ENCODE measurements at regions not wholly inside any gene's neighbourhood (a gene's known extent, or its start where the extent isn't known, plus 50 kb on each side); places are given as distances from the start of the nearest gene placed in this dataset.
"Not testable (repeated sequence)": the region's sequence is repeated elsewhere in the genome, so short reads cannot be mapped to it uniquely, and the experiment has no call there.

- no peak for DNase-seq
These were observed 71.0 kb downstream of the COQ2 start for GRCh38 chr4:83213640-83214039.

- DNase-seq, result no peak
These were observed 72.4 kb downstream of the COQ2 start for GRCh38 chr4:83212041-83212851.

GRCh38 chr4:83209419-83209818, 75.2 kb downstream of the COQ2 start:
- DNase-seq, result no peak

- no peak for DNase-seq
These were observed 75.9 kb downstream of the COQ2 start for GRCh38 chr4:83208371-83209365.

GRCh38 chr4:83207497-83208101, 77.0 kb downstream of the COQ2 start:
- peak; percentile 19 for DNase-seq

- DNase-seq, result no peak
These were observed 78.8 kb downstream of the COQ2 start for GRCh38 chr4:83205760-83206159.

- no peak for DNase-seq
These were observed 79.9 kb downstream of the COQ2 start for GRCh38 chr4:83204731-83205130.

GRCh38 chr4:83201761-83202160, 82.8 kb downstream of the COQ2 start:
- no peak for DNase-seq

GRCh38 chr4:83197555-83198235, 83.2 kb upstream of the PLAC8 start:
- no peak for DNase-seq

GRCh38 chr4:83196921-83197320, 82.4 kb upstream of the PLAC8 start:
- no peak for DNase-seq

GRCh38 chr4:83195269-83195668, 80.7 kb upstream of the PLAC8 start:
- no peak for DNase-seq

- not testable (repeated sequence) for DNase-seq
These were observed 80.1 kb upstream of the PLAC8 start for GRCh38 chr4:83194588-83194987.

GRCh38 chr4:83192634-83193033, 78.1 kb upstream of the PLAC8 start:
- DNase-seq, result no peak

- no peak for DNase-seq
These were observed 76.5 kb upstream of the PLAC8 start for GRCh38 chr4:83191026-83191425.

GRCh38 chr4:83189631-83190136, 75.2 kb upstream of the PLAC8 start:
- no peak for DNase-seq

- no peak for DNase-seq
These were observed 66.0 kb upstream of the PLAC8 start for GRCh38 chr4:83180431-83180968.

- DNase-seq, result no peak
These were observed 64.7 kb upstream of the PLAC8 start for GRCh38 chr4:83179205-83179604.

- no peak for DNase-seq
These were observed 63.5 kb upstream of the PLAC8 start for GRCh38 chr4:83178029-83178428.

- DNase-seq, result no peak
These were observed 62.7 kb upstream of the PLAC8 start for GRCh38 chr4:83177182-83177581.

- DNase-seq, result no peak
These were observed 60.4 kb upstream of the PLAC8 start for GRCh38 chr4:83174844-83175414.

GRCh38 chr4:83172371-83172770, 57.8 kb upstream of the PLAC8 start:
- no peak for DNase-seq

Data from T1000 (cell line).